HepG2 (cell line): ENCODE measurements at regions not wholly inside any gene's neighbourhood (a gene's known extent, or its start where the extent isn't known, plus 50 kb on each side); places are given as distances from the start of the nearest gene placed in this dataset.

Source experiments
- ATAC-seq: fragments of 200-7000 bp; cut with Tn5 transposase; 3 replicates; pipeline ENCODE4 v1.9.1; 2020; ENCODE audit warnings: mild to moderate bottlenecking, moderate library complexity
- BruUV-seq: library from RNA; stranded (reverse); fragments of 400-500 nt; replicated peaks from 2 replicates; lab custom pipeline; 2021; lab: Mats Ljungman, UMichigan
- CTCF ChIA-PET: fragments of 300-600 bp; formaldehyde crosslinking; extraction: SDS; loops from one replicate; lab custom pipeline; 2021; ENCODE audit warnings: low total read pairs, inconsistent platforms, low intra/inter-chr PET ratio; lab: Yijun Ruan, JAX
- POLR2A ChIA-PET: fragments of 350-600 bp; sonication (Branson Sonifier 250); formaldehyde crosslinking; loops from one replicate; lab custom pipeline; 2020; ENCODE audit warnings: antibody characterized with exemption, inconsistent platforms; lab: Yijun Ruan, JAX
- DNase-seq: peaks from one replicate; pipeline ENCODE4 v3.0.0-alpha.2; 2015; ENCODE audit warnings: low spot score
- FAIRE-seq: peaks from 3 replicates; lab custom pipeline; 2011; peaks lifted over from hg19 to GRCh38; lab: Jason Lieb, UNC
- H2AFZ ChIP-seq: one replicate; pipeline ENCODE4 v1.6.1; 2011; ENCODE audit warnings: low read length, inconsistent platforms
- H3K27ac ChIP-seq: fragments of 300-600 bp; 3 replicates; pipeline ENCODE4 v1.8.0; 2011; ENCODE audit warnings: mixed run types, mild to moderate bottlenecking, mixed read lengths, low read length, inconsistent platforms; ENCODE audit not compliant: insufficient read depth; ENCODE audit errors: extremely low read length
- H3K27me3 ChIP-seq, 2 experiments: fragments of 200-600 bp in 1 of 2; 2 replicates in 1 of 2; 3 replicates in 1 of 2; pipeline versions ENCODE4 v1.6.0 to v1.8.0; 2011; ENCODE audit warnings: low read length in 2 of 2, mild to moderate bottlenecking in 2 of 2, moderate library complexity in 2 of 2, inconsistent platforms in 1 of 2; ENCODE audit not compliant: insufficient read depth in 2 of 2, control insufficient read depth in 1 of 2
- H3K36me3 ChIP-seq, 2 experiments: fragments of 200-600 bp in 1 of 2; replicated peaks in 1 of 2; 2 replicates in 1 of 2; 3 replicates in 1 of 2; pipeline versions ENCODE4 v1.5.1 to v1.8.0; 2011; ENCODE audit warnings: low read length in 2 of 2, inconsistent platforms in 1 of 2; ENCODE audit not compliant: insufficient read depth in 2 of 2, control insufficient read depth in 1 of 2
- H3K4me1 ChIP-seq: 2 replicates; pipeline ENCODE4 v1.5.1; 2012; ENCODE audit warnings: low read length, inconsistent platforms; ENCODE audit not compliant: insufficient read depth
- H3K4me2 ChIP-seq: 2 replicates; pipeline ENCODE4 v1.6.0; 2011; ENCODE audit warnings: low read depth, low read length, inconsistent platforms
- H3K4me3 ChIP-seq, 3 experiments: fragments of 200-600 bp in 1 of 3; sonication (generic), shearing (Covaris generic) in 1 of 3; replicated peaks in 1 of 3; 2 replicates each; pipeline ENCODE4 v1.5.1; 2011 to 2016; ENCODE audit warnings: low read length in 3 of 3, inconsistent platforms in 2 of 3, low read depth in 2 of 3, mild to moderate bottlenecking in 2 of 3, control low read depth in 1 of 3, mixed read lengths in 1 of 3; ENCODE audit not compliant: insufficient read depth in 1 of 3
- H3K79me2 ChIP-seq: one replicate; pipeline ENCODE4 v1.6.1; 2011; ENCODE audit warnings: low read length, inconsistent platforms; ENCODE audit not compliant: insufficient read depth
- H3K9ac ChIP-seq: 2 replicates; pipeline ENCODE4 v1.6.0; 2011; ENCODE audit warnings: mild to moderate bottlenecking, low read depth, low read length, inconsistent platforms; ENCODE audit not compliant: insufficient read depth
- H3K9me3 ChIP-seq: 2 replicates; pipeline ENCODE4 v1.5.1; 2012; ENCODE audit warnings: mild to moderate bottlenecking, low read length
- H4K20me1 ChIP-seq: 2 replicates; pipeline ENCODE4 v1.6.0; 2011; ENCODE audit warnings: inconsistent platforms, mild to moderate bottlenecking, low read length, moderate library complexity; ENCODE audit not compliant: insufficient read depth
- ATRX ChIP-seq: sonication (generic); formaldehyde crosslinking; IDR thresholded peaks from 2 replicates; pipeline ENCODE4 v1.4.0; 2020; ENCODE audit warnings: missing genetic modification reagents, borderline replicate concordance
- HDAC6 ChIP-seq: fragments of 200-600 bp; sonication (generic); IDR thresholded peaks from 2 replicates; pipeline ENCODE4 v1.7.0; 2017; ENCODE audit warnings: mild to moderate bottlenecking, antibody characterized with exemption, low read length, low read depth
- HOXA3 ChIP-seq: sonication (generic); formaldehyde crosslinking; IDR thresholded peaks from 2 replicates; pipeline ENCODE4 v1.5.0; 2020; ENCODE audit warnings: missing genetic modification reagents
- IRF2 ChIP-seq: IDR thresholded peaks from 2 replicates; pipeline ENCODE4 v1.6.1; 2018; ENCODE audit warnings: missing genetic modification reagents, missing compliant biosample characterization
- NR2C2 ChIP-seq: sonication (generic); formaldehyde crosslinking; IDR thresholded peaks from 2 replicates; pipeline ENCODE4 v1.4.0; 2020; ENCODE audit warnings: missing genetic modification reagents, mild to moderate bottlenecking, moderate library complexity, borderline replicate concordance
- ZFP36 ChIP-seq: fragments of 150-350 bp; IDR thresholded peaks from 2 replicates; pipeline ENCODE4 v1.6.1; 2018; ENCODE audit warnings: borderline replicate concordance, low read length, low read depth; ENCODE audit not compliant: partially characterized antibody
- ZNF251 ChIP-seq: sonication (generic); formaldehyde crosslinking; IDR thresholded peaks from 2 replicates; pipeline ENCODE4 v1.9.0; 2021; ENCODE audit warnings: mild to moderate bottlenecking, missing genetic modification reagents
- ZSCAN29 ChIP-seq: sonication (generic); formaldehyde crosslinking; conservative IDR thresholded peaks from 2 replicates; pipeline ENCODE4 v1.4.0; 2020; ENCODE audit warnings: mild to moderate bottlenecking, missing genetic modification reagents
- WGBS: methylation state at CpG from one replicate; pipeline ENCODE4 v1.1.6; 2017; ENCODE audit warnings: low lambda C conversion rate; 5-methylcytosine and 5-hydroxymethylcytosine counted together
- in situ Hi-C: cut with HindIII; loops from 2 replicates; pipeline ENCODE4 v1.10.0; 2017; ENCODE audit warnings: low pct_unique_long_range_greater_than_20kb; ENCODE audit not compliant: extremely low pct_ligation_motif_present
- intact Hi-C: fragments of 100-400 bp; cut with micrococcal nuclease; formaldehyde crosslinking; loops from one replicate; pipeline ENCODE4 v1.10.0; 2022; ENCODE audit not compliant: unreplicated experiment
- TF ChIP-seq, protein P1 (sequence below): sonication (generic); formaldehyde crosslinking; IDR thresholded peaks from 2 replicates; pipeline ENCODE4 v1.8.1; 2022; ENCODE audit warnings: mild to moderate bottlenecking, missing genetic modification reagents
- TF ChIP-seq, protein P2 (sequence below): sonication (generic); formaldehyde crosslinking; IDR thresholded peaks from 2 replicates; pipeline ENCODE4; 2020; ENCODE audit warnings: missing genetic modification reagents, mild to moderate bottlenecking, borderline replicate concordance

DNA sequence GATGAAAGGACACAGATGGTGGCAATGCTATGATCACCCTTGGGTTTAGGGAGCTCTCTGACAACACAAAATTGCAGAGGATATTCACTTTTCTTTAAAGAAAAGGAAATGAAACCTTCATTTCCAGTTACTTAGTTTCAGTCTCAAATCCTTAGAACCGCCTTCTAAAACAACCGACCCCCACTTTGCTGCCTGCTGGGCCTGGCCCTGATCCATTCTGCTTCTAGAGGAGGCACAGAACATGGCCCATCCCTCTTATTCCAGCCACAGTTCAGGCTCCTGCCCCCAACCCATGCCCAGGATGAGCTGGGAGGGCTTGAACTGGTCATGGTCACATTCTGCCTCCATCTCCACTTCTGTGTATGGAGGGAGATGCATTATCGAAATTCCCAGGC, 311.6 kb downstream of the EN1 start:
- no peaks in the 10 kb centered on the region for H3K9me3 ChIP-seq
- ChIA-PET POLR2A (no interaction called here), CTCF (no interaction called here)
- H3K9ac ChIP-seq: no peak overlapping the region
- no TSS peak for BruUV-seq
- in situ Hi-C loops: no loop called here
- no peak overlapping the region for H2AFZ ChIP-seq
- H3K27ac ChIP-seq: no peak overlapping the region
- H4K20me1 ChIP-seq: no peaks in the 10 kb centered on the region
- H3K27me3 ChIP-seq: no peaks in the 10 kb centered on the region
- no peak overlapping the region for H3K4me3 ChIP-seq
- H3K79me2 ChIP-seq: no peaks in the 10 kb centered on the region
- no peak for ATAC-seq
- 4% methylated on average over 3 of the region's 3 CpGs for WGBS
- no peaks in the 10 kb centered on the region for H3K36me3 ChIP-seq
- intact Hi-C loops: no loop called here
- TF ChIP-seq, protein P1, sequence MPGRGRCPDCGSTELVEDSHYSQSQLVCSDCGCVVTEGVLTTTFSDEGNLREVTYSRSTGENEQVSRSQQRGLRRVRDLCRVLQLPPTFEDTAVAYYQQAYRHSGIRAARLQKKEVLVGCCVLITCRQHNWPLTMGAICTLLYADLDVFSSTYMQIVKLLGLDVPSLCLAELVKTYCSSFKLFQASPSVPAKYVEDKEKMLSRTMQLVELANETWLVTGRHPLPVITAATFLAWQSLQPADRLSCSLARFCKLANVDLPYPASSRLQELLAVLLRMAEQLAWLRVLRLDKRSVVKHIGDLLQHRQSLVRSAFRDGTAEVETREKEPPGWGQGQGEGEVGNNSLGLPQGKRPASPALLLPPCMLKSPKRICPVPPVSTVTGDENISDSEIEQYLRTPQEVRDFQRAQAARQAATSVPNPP (CRISPR knock-in tag): no peak
- no peak for TF ChIP-seq HOXA3 (CRISPR knock-in tag)
- FAIRE-seq: no peak
- H3K4me2 ChIP-seq: no peak overlapping the region
- H3K4me1 ChIP-seq: no peaks in the 10 kb centered on the region
- no peak for DNase-seq

DNA sequence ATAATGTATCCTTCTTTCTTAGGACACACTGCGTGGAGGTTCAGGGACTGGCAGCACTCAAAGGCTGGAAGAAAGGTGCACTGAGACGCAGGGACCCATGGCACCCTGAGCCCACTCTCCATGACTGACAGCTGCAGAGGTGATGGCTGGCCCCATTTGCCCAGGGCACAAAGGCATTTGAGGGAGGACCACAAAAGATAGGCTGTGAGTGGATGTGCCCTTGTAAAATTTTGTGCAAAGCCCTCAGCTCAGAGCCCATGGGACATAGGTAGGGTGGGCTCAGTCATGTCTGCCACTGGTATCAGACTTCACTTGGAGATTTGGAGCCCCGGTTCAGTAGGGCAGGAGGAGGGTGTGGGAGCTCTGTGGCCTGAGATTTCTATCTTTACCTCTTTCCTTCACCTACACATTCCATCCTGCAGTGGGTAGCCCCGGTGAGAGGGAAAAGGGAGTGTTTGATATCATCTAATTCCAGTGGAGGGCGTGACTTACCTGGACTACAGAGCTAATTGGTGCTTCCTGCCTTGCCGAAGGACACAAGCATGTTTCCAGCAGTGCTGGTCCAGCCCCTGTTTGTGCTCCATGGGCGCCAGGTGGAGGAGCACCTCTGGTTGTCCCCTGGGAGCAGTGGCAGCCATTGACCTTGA, 312.2 kb downstream of the EN1 start:
- Histone ChIP-seq H3K4me3 (no peak overlapping the region), H3K4me2 (no peak overlapping the region), H3K27ac (no peak overlapping the region), H4K20me1 (no peaks in the 10 kb centered on the region), H3K4me1 (no peaks in the 10 kb centered on the region), H3K9ac (no peak overlapping the region), H2AFZ (no peak overlapping the region), H3K27me3 (no peaks in the 10 kb centered on the region), H3K79me2 (no peaks in the 10 kb centered on the region), H3K9me3 (no peaks in the 10 kb centered on the region), H3K36me3 (no peaks in the 10 kb centered on the region)
- ChIA-PET CTCF (no interaction called here), POLR2A (no interaction called here)
- DNase-seq (no peak), FAIRE-seq (no peak), ATAC-seq (no peak)
- in situ Hi-C loops (no loop called here), intact Hi-C loops (no loop called here)
- WGBS: 22% methylated on average over 7 of the region's 7 CpGs
- no TSS peak for BruUV-seq
- TF ChIP-seq ATRX (CRISPR knock-in tag) (no peak), IRF2 (CRISPR knock-in tag) (no peak), NR2C2 (CRISPR knock-in tag) (no peak), ZSCAN29 (CRISPR knock-in tag) (no peak), ZNF251 (no peak), HDAC6 (no peak), ZFP36 (no peak)
- TF ChIP-seq, protein P2, sequence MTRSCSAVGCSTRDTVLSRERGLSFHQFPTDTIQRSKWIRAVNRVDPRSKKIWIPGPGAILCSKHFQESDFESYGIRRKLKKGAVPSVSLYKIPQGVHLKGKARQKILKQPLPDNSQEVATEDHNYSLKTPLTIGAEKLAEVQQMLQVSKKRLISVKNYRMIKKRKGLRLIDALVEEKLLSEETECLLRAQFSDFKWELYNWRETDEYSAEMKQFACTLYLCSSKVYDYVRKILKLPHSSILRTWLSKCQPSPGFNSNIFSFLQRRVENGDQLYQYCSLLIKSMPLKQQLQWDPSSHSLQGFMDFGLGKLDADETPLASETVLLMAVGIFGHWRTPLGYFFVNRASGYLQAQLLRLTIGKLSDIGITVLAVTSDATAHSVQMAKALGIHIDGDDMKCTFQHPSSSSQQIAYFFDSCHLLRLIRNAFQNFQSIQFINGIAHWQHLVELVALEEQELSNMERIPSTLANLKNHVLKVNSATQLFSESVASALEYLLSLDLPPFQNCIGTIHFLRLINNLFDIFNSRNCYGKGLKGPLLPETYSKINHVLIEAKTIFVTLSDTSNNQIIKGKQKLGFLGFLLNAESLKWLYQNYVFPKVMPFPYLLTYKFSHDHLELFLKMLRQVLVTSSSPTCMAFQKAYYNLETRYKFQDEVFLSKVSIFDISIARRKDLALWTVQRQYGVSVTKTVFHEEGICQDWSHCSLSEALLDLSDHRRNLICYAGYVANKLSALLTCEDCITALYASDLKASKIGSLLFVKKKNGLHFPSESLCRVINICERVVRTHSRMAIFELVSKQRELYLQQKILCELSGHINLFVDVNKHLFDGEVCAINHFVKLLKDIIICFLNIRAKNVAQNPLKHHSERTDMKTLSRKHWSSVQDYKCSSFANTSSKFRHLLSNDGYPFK (CRISPR knock-in tag): no peak
